Stimulated activated effector memory CD8-positive, alpha-beta T cell treated with anti-CD3 and anti-CD28 coated beads, Interleukin-12 subunit alpha, Interleukin-12 subunit beta, amount 100 ng/mL, for 72 hours (primary cell): ENCODE measurements at regions not wholly inside any gene's neighbourhood (a gene's known extent, or its start where the extent isn't known, plus 50 kb on each side); places are given as distances from the start of the nearest gene placed in this dataset.
A peak's percentile ranks its signal among the peaks of the same experiment; 100 is the strongest.

ENCODE experiments used
- ATAC-seq: fragments of 150-1000 bp; cut with Tn5 transposase; 2 replicates; pipeline ENCODE4 v1.10.0; 2021
- DNase-seq, 2 donors: peaks; one replicate each; pipeline ENCODE4 v3.0.0; 2021 to 2022; ENCODE audit warnings: low spot score in 2 of 2
- H3K27ac Mint-ChIP-seq: one replicate; pipeline ENCODE4 v1.8.0; 2022; ENCODE audit warnings: mild to moderate bottlenecking, mixed read lengths
- H3K36me3 Mint-ChIP-seq: one replicate; pipeline ENCODE4 v1.8.0; 2022; ENCODE audit warnings: mild to moderate bottlenecking, mixed read lengths
- H3K4me1 Mint-ChIP-seq: one replicate; pipeline ENCODE4 v1.8.0; 2022; ENCODE audit warnings: mixed read lengths
- H3K4me3 Mint-ChIP-seq: one replicate; pipeline ENCODE4 v1.8.0; 2022; ENCODE audit warnings: mild to moderate bottlenecking, mixed read lengths
- H3K9me3 Mint-ChIP-seq: one replicate; pipeline ENCODE4 v1.8.0; 2022; ENCODE audit warnings: mixed read lengths

- ATAC-seq (no peak), DNase-seq (no peak)
- Mint-ChIP-seq H3K27ac (no peak overlapping the region), H3K36me3 (no peaks in the 10 kb centered on the region), H3K4me3 (no peak overlapping the region), H3K4me1 (no peaks in the 10 kb centered on the region), H3K9me3 (no peaks in the 10 kb centered on the region)
Measured at GRCh38 chr13:103276775-103277498, 210.7 kb upstream of the SLC10A2 start.

- no peak for DNase-seq
- no peaks in the 10 kb centered on the region for H3K36me3 Mint-ChIP-seq
- ATAC-seq, result no peak
- H3K4me1 Mint-ChIP-seq, result no peaks in the 10 kb centered on the region
- no peak overlapping the region for H3K4me3 Mint-ChIP-seq
- H3K9me3 Mint-ChIP-seq, result no peaks in the 10 kb centered on the region
- H3K27ac Mint-ChIP-seq, result no peak overlapping the region
Measured at GRCh38 chr13:103275722-103276121, 209.5 kb upstream of the SLC10A2 start.

- no peak overlapping the region for H3K27ac Mint-ChIP-seq
- no peaks in the 10 kb centered on the region for H3K36me3 Mint-ChIP-seq
- H3K9me3 Mint-ChIP-seq, result no peaks in the 10 kb centered on the region
- no peak overlapping the region for H3K4me3 Mint-ChIP-seq
- no peak for DNase-seq
- H3K4me1 Mint-ChIP-seq, result no peaks in the 10 kb centered on the region
- ATAC-seq, result no peak
Measured at GRCh38 chr13:103275081-103275480, 208.9 kb upstream of the SLC10A2 start.

- no peak for ATAC-seq
- no peak overlapping the region for H3K4me3 Mint-ChIP-seq
Measured at GRCh38 chr13:103273825-103274224, 207.6 kb upstream of the SLC10A2 start.

GRCh38 chr13:103272770-103273169 is 206.6 kb upstream of the SLC10A2 start:
- H3K27ac Mint-ChIP-seq, result no peak overlapping the region
- ATAC-seq, result peak; percentile 59
- no peaks in the 10 kb centered on the region for H3K4me1 Mint-ChIP-seq
- no peak for DNase-seq
- H3K36me3 Mint-ChIP-seq, result no peaks in the 10 kb centered on the region
- no peak overlapping the region for H3K4me3 Mint-ChIP-seq
- no peaks in the 10 kb centered on the region for H3K9me3 Mint-ChIP-seq

More at GRCh38 chr13:103273825-103274224, 207.6 kb upstream of the SLC10A2 start:
- no peaks in the 10 kb centered on the region for H3K9me3 Mint-ChIP-seq
- no peaks in the 10 kb centered on the region for H3K36me3 Mint-ChIP-seq
- no peak for DNase-seq
- no peaks in the 10 kb centered on the region for H3K4me1 Mint-ChIP-seq
- H3K27ac Mint-ChIP-seq, result no peak overlapping the region

- DNase-seq (no peak), ATAC-seq (no peak)
- H3K4me3 Mint-ChIP-seq, result no peak overlapping the region
- peaks cover 16% of the 10 kb centered on the region for H3K9me3 Mint-ChIP-seq
- H3K4me1 Mint-ChIP-seq, result no peaks in the 10 kb centered on the region
- no peak overlapping the region for H3K27ac Mint-ChIP-seq
- H3K36me3 Mint-ChIP-seq, result no peaks in the 10 kb centered on the region
Measured at GRCh38 chr13:103263448-103263847, 197.2 kb upstream of the SLC10A2 start.

- Mint-ChIP-seq H3K4me3 (no peak overlapping the region), H3K9me3 (peaks cover 2% of the 10 kb centered on the region), H3K27ac (no peak overlapping the region), H3K4me1 (no peaks in the 10 kb centered on the region), H3K36me3 (no peaks in the 10 kb centered on the region)
- ATAC-seq (no peak), DNase-seq (no peak)
Measured at GRCh38 chr13:103255587-103256301, 189.5 kb upstream of the SLC10A2 start.

GRCh38 chr13:103250071-103250470 is 183.9 kb upstream of the SLC10A2 start:
- H3K9me3 Mint-ChIP-seq, result peaks cover 6% of the 10 kb centered on the region
- H3K4me3 Mint-ChIP-seq, result no peak overlapping the region
- no peaks in the 10 kb centered on the region for H3K36me3 Mint-ChIP-seq
- DNase-seq (no peak), ATAC-seq (no peak)
- no peaks in the 10 kb centered on the region for H3K4me1 Mint-ChIP-seq
- H3K27ac Mint-ChIP-seq, result no peak overlapping the region

GRCh38 chr13:103246581-103247200 is 180.5 kb upstream of the SLC10A2 start:
- H3K4me3 Mint-ChIP-seq, result no peak overlapping the region
- no peak for ATAC-seq
- no peak overlapping the region for H3K27ac Mint-ChIP-seq
- no peaks in the 10 kb centered on the region for H3K36me3 Mint-ChIP-seq
- no peak for DNase-seq
- peaks cover 10% of the 10 kb centered on the region for H3K9me3 Mint-ChIP-seq
- H3K4me1 Mint-ChIP-seq, result no peaks in the 10 kb centered on the region

GRCh38 chr13:103243495-103243894 is 177.3 kb upstream of the SLC10A2 start:
- Mint-ChIP-seq H3K9me3 (peaks cover 6% of the 10 kb centered on the region), H3K27ac (no peak overlapping the region), H3K36me3 (no peaks in the 10 kb centered on the region), H3K4me3 (no peak overlapping the region), H3K4me1 (no peaks in the 10 kb centered on the region)
- no peak for ATAC-seq
- DNase-seq, result no peak

GRCh38 chr13:103238441-103238840 is 172.2 kb upstream of the SLC10A2 start:
- no peaks in the 10 kb centered on the region for H3K4me1 Mint-ChIP-seq
- no peak for ATAC-seq
- no peak overlapping the region for H3K4me3 Mint-ChIP-seq

GRCh38 chr13:103236213-103236612 is 170.0 kb upstream of the SLC10A2 start:
- Mint-ChIP-seq H3K36me3 (no peaks in the 10 kb centered on the region), H3K4me3 (no peak overlapping the region)

More at GRCh38 chr13:103238441-103238840, 172.2 kb upstream of the SLC10A2 start:
- no peak for DNase-seq
- Mint-ChIP-seq H3K27ac (no peak overlapping the region), H3K36me3 (no peaks in the 10 kb centered on the region), H3K9me3 (peaks cover under 1% of the 10 kb centered on the region)

GRCh38 chr13:103229674-103230073 is 163.5 kb upstream of the SLC10A2 start:
- no peak overlapping the region for H3K27ac Mint-ChIP-seq
- no peak for ATAC-seq
- no peak for DNase-seq
- H3K36me3 Mint-ChIP-seq, result no peaks in the 10 kb centered on the region
- no peak overlapping the region for H3K4me3 Mint-ChIP-seq
- H3K4me1 Mint-ChIP-seq, result no peaks in the 10 kb centered on the region
- peaks cover 12% of the 10 kb centered on the region for H3K9me3 Mint-ChIP-seq

More at GRCh38 chr13:103236213-103236612, 170.0 kb upstream of the SLC10A2 start:
- Mint-ChIP-seq H3K27ac (no peak overlapping the region), H3K4me1 (no peaks in the 10 kb centered on the region), H3K9me3 (peaks cover 5% of the 10 kb centered on the region)
- DNase-seq, result no peak
- no peak for ATAC-seq

GRCh38 chr13:103224804-103225203 is 158.6 kb upstream of the SLC10A2 start:
- Mint-ChIP-seq H3K9me3 (peaks cover 12% of the 10 kb centered on the region), H3K27ac (no peak overlapping the region)
- ATAC-seq, result no peak

GRCh38 chr13:103222683-103223082 is 156.5 kb upstream of the SLC10A2 start:
- Mint-ChIP-seq H3K4me1 (no peaks in the 10 kb centered on the region), H3K36me3 (no peaks in the 10 kb centered on the region), H3K4me3 (no peak overlapping the region), H3K27ac (no peak overlapping the region), H3K9me3 (peaks cover 12% of the 10 kb centered on the region)
- DNase-seq (no peak), ATAC-seq (no peak)

More at GRCh38 chr13:103224804-103225203, 158.6 kb upstream of the SLC10A2 start:
- H3K4me1 Mint-ChIP-seq, result no peaks in the 10 kb centered on the region
- DNase-seq, result no peak
- H3K36me3 Mint-ChIP-seq, result no peaks in the 10 kb centered on the region
- no peak overlapping the region for H3K4me3 Mint-ChIP-seq

GRCh38 chr13:103218253-103218652 is 152.0 kb upstream of the SLC10A2 start:
- Mint-ChIP-seq H3K36me3 (no peaks in the 10 kb centered on the region), H3K9me3 (peaks cover 12% of the 10 kb centered on the region), H3K4me1 (no peaks in the 10 kb centered on the region), H3K27ac (no peak overlapping the region), H3K4me3 (no peak overlapping the region)
- no peak for ATAC-seq
- DNase-seq, result no peak
